ENCODE measurements at regions not wholly inside any gene's neighbourhood (a gene's known extent, or its start where the extent isn't known, plus 50 kb on each side); places are given as distances from the start of the nearest gene placed in this dataset.

GRCh38 chr12:54700301-54700700, 52.1 kb upstream of the DCD start:
- no peak for DNase-seq (ENCODE audit: low read depth in 2 of 2)
- no peak overlapping the region for H3K4me3 ChIP-seq (replicated peaks in 1 of 2; ENCODE audit: low read depth in 2 of 2, low read length in 2 of 2)
- TF ChIP-seq CTCF (IDR thresholded peaks at IDR 0.05; ENCODE audit: low read depth, low read length) = no peak
